VCaP (cell line): ENCODE measurements at regions not wholly inside any gene's neighbourhood (a gene's known extent, or its start where the extent isn't known, plus 50 kb on each side); places are given as distances from the start of the nearest gene placed in this dataset.

Source experiments
- H3K27ac ChIP-seq: fragments of 450-650 bp; 2 replicates; pipeline ENCODE4 v1.5.1; 2017
- CTCF ChIP-seq: fragments of 450-650 bp; conservative IDR thresholded peaks from 2 replicates; pipeline ENCODE4 v1.5.1; 2017; ENCODE audit warnings: mild to moderate bottlenecking, moderate library complexity

- H3K27ac ChIP-seq, result peak overlapping the region; percentile 69
- no peak for TF ChIP-seq CTCF
Measured at GRCh38 chr2:133653056-133653455, 84.8 kb upstream of the NCKAP5 start.

- no peak overlapping the region for H3K27ac ChIP-seq
- TF ChIP-seq CTCF, result no peak
Measured at GRCh38 chr2:133654949-133655348, 86.7 kb upstream of the NCKAP5 start.

GRCh38 chr2:133655610-133656009 lies 87.3 kb upstream of the NCKAP5 start:
- no peak for TF ChIP-seq CTCF
- H3K27ac ChIP-seq, result no peak overlapping the region

GRCh38 chr2:133657591-133657990 lies 89.3 kb upstream of the NCKAP5 start:
- TF ChIP-seq CTCF, result no peak
- H3K27ac ChIP-seq, result no peak overlapping the region

- TF ChIP-seq CTCF, result no peak
Measured at GRCh38 chr2:133658020-133658903, 90.0 kb upstream of the NCKAP5 start.

GRCh38 chr2:133660510-133660909 lies 92.2 kb upstream of the NCKAP5 start:
- no peak for TF ChIP-seq CTCF
- H3K27ac ChIP-seq, result no peak overlapping the region

More at GRCh38 chr2:133658020-133658903, 90.0 kb upstream of the NCKAP5 start:
- H3K27ac ChIP-seq, result no peak overlapping the region

- peak overlapping the region; percentile 32 for H3K27ac ChIP-seq
- no peak for TF ChIP-seq CTCF
Measured at GRCh38 chr2:133661392-133661791, 93.1 kb upstream of the NCKAP5 start.
